ENCODE measurements at regions not wholly inside any gene's neighbourhood (a gene's known extent, or its start where the extent isn't known, plus 50 kb on each side); places are given as distances from the start of the nearest gene placed in this dataset.

GRCh38 chr11:11038782-11039181 lies 180.9 kb upstream of the ZBED5 start:
- TF ChIP-seq, protein P1, sequence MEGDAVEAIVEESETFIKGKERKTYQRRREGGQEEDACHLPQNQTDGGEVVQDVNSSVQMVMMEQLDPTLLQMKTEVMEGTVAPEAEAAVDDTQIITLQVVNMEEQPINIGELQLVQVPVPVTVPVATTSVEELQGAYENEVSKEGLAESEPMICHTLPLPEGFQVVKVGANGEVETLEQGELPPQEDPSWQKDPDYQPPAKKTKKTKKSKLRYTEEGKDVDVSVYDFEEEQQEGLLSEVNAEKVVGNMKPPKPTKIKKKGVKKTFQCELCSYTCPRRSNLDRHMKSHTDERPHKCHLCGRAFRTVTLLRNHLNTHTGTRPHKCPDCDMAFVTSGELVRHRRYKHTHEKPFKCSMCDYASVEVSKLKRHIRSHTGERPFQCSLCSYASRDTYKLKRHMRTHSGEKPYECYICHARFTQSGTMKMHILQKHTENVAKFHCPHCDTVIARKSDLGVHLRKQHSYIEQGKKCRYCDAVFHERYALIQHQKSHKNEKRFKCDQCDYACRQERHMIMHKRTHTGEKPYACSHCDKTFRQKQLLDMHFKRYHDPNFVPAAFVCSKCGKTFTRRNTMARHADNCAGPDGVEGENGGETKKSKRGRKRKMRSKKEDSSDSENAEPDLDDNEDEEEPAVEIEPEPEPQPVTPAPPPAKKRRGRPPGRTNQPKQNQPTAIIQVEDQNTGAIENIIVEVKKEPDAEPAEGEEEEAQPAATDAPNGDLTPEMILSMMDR (IDR thresholded peaks at IDR 0.05 in 2 of 3, conservative IDR thresholded peaks at IDR 0.05 in 1 of 3; ENCODE audit: borderline replicate concordance in 1 of 3, insufficient read depth in 1 of 3, low read depth in 2 of 3, low read length in 2 of 3): no peak
- TF ChIP-seq MAX (IDR thresholded peaks at IDR 0.05) (no peak), EGR1 (IDR thresholded peaks at IDR 0.05; ENCODE audit: low read depth) (no peak), POLR2A (IDR thresholded peaks at IDR 0.05; ENCODE audit: borderline replicate concordance, extremely low read depth, insufficient read depth, insufficient read length) (no peak), EZH2phosphoT487 (IDR thresholded peaks at IDR 0.05; ENCODE audit: borderline replicate concordance) (no peak)
- TF ChIP-seq, protein P2, sequence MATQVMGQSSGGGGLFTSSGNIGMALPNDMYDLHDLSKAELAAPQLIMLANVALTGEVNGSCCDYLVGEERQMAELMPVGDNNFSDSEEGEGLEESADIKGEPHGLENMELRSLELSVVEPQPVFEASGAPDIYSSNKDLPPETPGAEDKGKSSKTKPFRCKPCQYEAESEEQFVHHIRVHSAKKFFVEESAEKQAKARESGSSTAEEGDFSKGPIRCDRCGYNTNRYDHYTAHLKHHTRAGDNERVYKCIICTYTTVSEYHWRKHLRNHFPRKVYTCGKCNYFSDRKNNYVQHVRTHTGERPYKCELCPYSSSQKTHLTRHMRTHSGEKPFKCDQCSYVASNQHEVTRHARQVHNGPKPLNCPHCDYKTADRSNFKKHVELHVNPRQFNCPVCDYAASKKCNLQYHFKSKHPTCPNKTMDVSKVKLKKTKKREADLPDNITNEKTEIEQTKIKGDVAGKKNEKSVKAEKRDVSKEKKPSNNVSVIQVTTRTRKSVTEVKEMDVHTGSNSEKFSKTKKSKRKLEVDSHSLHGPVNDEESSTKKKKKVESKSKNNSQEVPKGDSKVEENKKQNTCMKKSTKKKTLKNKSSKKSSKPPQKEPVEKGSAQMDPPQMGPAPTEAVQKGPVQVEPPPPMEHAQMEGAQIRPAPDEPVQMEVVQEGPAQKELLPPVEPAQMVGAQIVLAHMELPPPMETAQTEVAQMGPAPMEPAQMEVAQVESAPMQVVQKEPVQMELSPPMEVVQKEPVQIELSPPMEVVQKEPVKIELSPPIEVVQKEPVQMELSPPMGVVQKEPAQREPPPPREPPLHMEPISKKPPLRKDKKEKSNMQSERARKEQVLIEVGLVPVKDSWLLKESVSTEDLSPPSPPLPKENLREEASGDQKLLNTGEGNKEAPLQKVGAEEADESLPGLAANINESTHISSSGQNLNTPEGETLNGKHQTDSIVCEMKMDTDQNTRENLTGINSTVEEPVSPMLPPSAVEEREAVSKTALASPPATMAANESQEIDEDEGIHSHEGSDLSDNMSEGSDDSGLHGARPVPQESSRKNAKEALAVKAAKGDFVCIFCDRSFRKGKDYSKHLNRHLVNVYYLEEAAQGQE (IDR thresholded peaks at IDR 0.05; ENCODE audit: low read depth): no peak

All from HCT116 (cell line).